HEK293 (cell line): ENCODE measurements at regions not wholly inside any gene's neighbourhood (a gene's known extent, or its start where the extent isn't known, plus 50 kb on each side); places are given as distances from the start of the nearest gene placed in this dataset.
A peak's percentile ranks its signal among the peaks of the same experiment; 100 is the strongest.

Experiments
- HIC1 ChIP-seq: fragments of 450-650 bp; formaldehyde crosslinking; IDR thresholded peaks from 2 replicates; pipeline ENCODE4 v1.5.1; 2016; ENCODE audit warnings: missing biosample characterization, missing genetic modification characterization
- PATZ1 ChIP-seq: fragments of 450-650 bp; formaldehyde crosslinking; IDR thresholded peaks from 2 replicates; pipeline ENCODE4 v1.5.1; 2016; ENCODE audit warnings: missing biosample characterization, missing genetic modification characterization
- PRDM4 ChIP-seq: fragments of 450-650 bp; formaldehyde crosslinking; IDR thresholded peaks from 2 replicates; pipeline ENCODE4 v1.5.1; 2017; ENCODE audit warnings: missing biosample characterization, missing genetic modification characterization
- ZBTB10 ChIP-seq: fragments of 450-650 bp; formaldehyde crosslinking; IDR thresholded peaks from 2 replicates; pipeline ENCODE4 v1.5.1; 2016; ENCODE audit warnings: missing biosample characterization, missing genetic modification characterization
- ZFP41 ChIP-seq: fragments of 450-650 bp; formaldehyde crosslinking; IDR thresholded peaks from 2 replicates; pipeline ENCODE4 v1.5.1; 2016; ENCODE audit warnings: missing biosample characterization, missing genetic modification characterization, borderline replicate concordance
- ZNF223 ChIP-seq: fragments of 450-650 bp; formaldehyde crosslinking; IDR thresholded peaks from 2 replicates; pipeline ENCODE4 v1.5.1; 2016; ENCODE audit warnings: missing biosample characterization, missing genetic modification characterization
- ZNF266 ChIP-seq: fragments of 450-650 bp; formaldehyde crosslinking; IDR thresholded peaks from 2 replicates; pipeline ENCODE4 v1.5.1; 2016; ENCODE audit warnings: missing biosample characterization, missing genetic modification characterization, low read depth
- ZNF366 ChIP-seq: fragments of 450-650 bp; formaldehyde crosslinking; conservative IDR thresholded peaks from 2 replicates; pipeline ENCODE4 v1.5.1; 2016; ENCODE audit warnings: missing biosample characterization, missing genetic modification characterization
- ZNF416 ChIP-seq: fragments of 450-650 bp; formaldehyde crosslinking; IDR thresholded peaks from 2 replicates; pipeline ENCODE4 v1.5.1; 2016; ENCODE audit warnings: missing biosample characterization, missing genetic modification characterization
- ZNF433 ChIP-seq: fragments of 450-650 bp; formaldehyde crosslinking; IDR thresholded peaks from 2 replicates; pipeline ENCODE4 v1.5.1; 2016; ENCODE audit warnings: missing biosample characterization, missing genetic modification characterization, low read depth
- ZNF449 ChIP-seq: fragments of 450-650 bp; formaldehyde crosslinking; IDR thresholded peaks from 2 replicates; pipeline ENCODE4 v1.5.1; 2017; ENCODE audit warnings: missing biosample characterization, mild to moderate bottlenecking, missing genetic modification characterization, moderate library complexity
- ZNF473 ChIP-seq: fragments of 450-650 bp; formaldehyde crosslinking; IDR thresholded peaks from 2 replicates; pipeline ENCODE4 v1.5.1; 2017; ENCODE audit warnings: missing biosample characterization, missing genetic modification characterization
- ZNF48 ChIP-seq: fragments of 450-650 bp; formaldehyde crosslinking; IDR thresholded peaks from 2 replicates; pipeline ENCODE4 v1.5.1; 2016; ENCODE audit warnings: missing biosample characterization, missing genetic modification characterization
- ZNF501 ChIP-seq: fragments of 450-650 bp; formaldehyde crosslinking; IDR thresholded peaks from 2 replicates; pipeline ENCODE4 v1.5.1; 2016; ENCODE audit warnings: missing biosample characterization, missing genetic modification characterization
- ZNF518A ChIP-seq: fragments of 450-650 bp; formaldehyde crosslinking; conservative IDR thresholded peaks from 2 replicates; pipeline ENCODE4 v1.5.1; 2016; ENCODE audit warnings: low read depth, missing biosample characterization, missing genetic modification characterization
- ZNF548 ChIP-seq: fragments of 450-650 bp; formaldehyde crosslinking; IDR thresholded peaks from 2 replicates; pipeline ENCODE4 v1.5.1; 2016; ENCODE audit warnings: missing biosample characterization, missing genetic modification characterization
- ZNF670 ChIP-seq: fragments of 450-650 bp; formaldehyde crosslinking; IDR thresholded peaks from 2 replicates; pipeline ENCODE4 v1.5.1; 2016; ENCODE audit warnings: missing biosample characterization, missing genetic modification characterization, low read depth
- ZNF704 ChIP-seq: fragments of 450-650 bp; formaldehyde crosslinking; IDR thresholded peaks from 2 replicates; pipeline ENCODE4 v1.5.1; 2016; ENCODE audit warnings: missing biosample characterization, missing genetic modification characterization
- ZNF707 ChIP-seq: fragments of 450-650 bp; formaldehyde crosslinking; IDR thresholded peaks from 2 replicates; pipeline ENCODE4 v1.5.1; 2016; ENCODE audit warnings: missing biosample characterization, missing genetic modification characterization
- ZNF76 ChIP-seq: fragments of 450-650 bp; formaldehyde crosslinking; IDR thresholded peaks from 2 replicates; pipeline ENCODE4; 2016; ENCODE audit warnings: low read depth, missing biosample characterization, missing genetic modification characterization, borderline replicate concordance
- ZSCAN16 ChIP-seq: fragments of 450-650 bp; formaldehyde crosslinking; IDR thresholded peaks from 2 replicates; pipeline ENCODE4 v1.5.1; 2016; ENCODE audit warnings: missing biosample characterization, missing genetic modification characterization

- TF ChIP-seq HIC1 (tag by site-specific recombination): no peak
- no peak for TF ChIP-seq ZNF76 (tag by site-specific recombination)
- no peak for TF ChIP-seq ZNF707 (tag by site-specific recombination)
- TF ChIP-seq PRDM4 (tag by site-specific recombination): 0 out of 2 replicates have a peak, but pooled peaks have one; percentile 43
- TF ChIP-seq ZNF416 (tag by site-specific recombination): no peak
- no peak for TF ChIP-seq ZNF548
- TF ChIP-seq ZNF48 (tag by site-specific recombination): no peak
- TF ChIP-seq PATZ1 (tag by site-specific recombination): no peak
- TF ChIP-seq ZFP41 (tag by site-specific recombination): no peak
- no peak for TF ChIP-seq ZNF501 (tag by site-specific recombination)
- TF ChIP-seq ZNF223 (tag by site-specific recombination): no peak
- no peak for TF ChIP-seq ZNF473 (tag by site-specific recombination)
- no peak for TF ChIP-seq ZBTB10 (tag by site-specific recombination)
- no peak for TF ChIP-seq ZNF670 (tag by site-specific recombination)
- no peak for TF ChIP-seq ZNF449 (tag by site-specific recombination)
- TF ChIP-seq ZNF366 (tag by site-specific recombination): no peak
- no peak for TF ChIP-seq ZNF266 (tag by site-specific recombination)
- TF ChIP-seq ZSCAN16 (tag by site-specific recombination): no peak
- TF ChIP-seq ZNF704 (tag by site-specific recombination): no peak
- no peak for TF ChIP-seq ZNF518A (tag by site-specific recombination)
- TF ChIP-seq ZNF433 (tag by site-specific recombination): no peak
Observed at GRCh38 chr17:71440513-71440912, 680.3 kb upstream of the SOX9 start (continued).
